ENCODE measurements at regions not wholly inside any gene's neighbourhood (a gene's known extent, or its start where the extent isn't known, plus 50 kb on each side); places are given as distances from the start of the nearest gene placed in this dataset.

DNA sequence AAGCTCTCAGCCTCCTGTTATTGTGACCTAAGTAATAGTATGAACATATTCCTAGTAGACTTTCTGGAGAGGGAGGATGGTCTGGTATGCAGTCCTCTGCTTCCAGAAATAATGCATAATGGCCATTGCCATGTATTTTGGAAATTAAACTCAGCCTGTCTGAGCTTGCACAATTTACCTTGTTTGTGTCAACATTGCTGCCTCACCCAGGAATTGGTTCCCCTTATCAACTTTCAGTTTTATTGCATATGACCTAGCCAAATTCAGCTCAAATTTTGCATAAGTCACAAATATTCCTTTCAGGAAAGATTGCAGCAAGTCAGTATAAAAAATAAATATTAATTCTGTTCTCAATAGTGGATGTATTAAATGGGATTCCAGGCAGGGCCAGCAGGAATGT is 101.9 kb upstream of the SLC5A9 start:
- TF ChIP-seq YY1 (IDR thresholded peaks at IDR 0.05; ENCODE audit: borderline replicate concordance in 1 of 3, control insufficient read depth in 1 of 3, extremely low read depth in 1 of 3, insufficient read depth in 3 of 3, insufficient read length in 1 of 3, insufficient replicate concordance in 2 of 3, low read depth in 1 of 3, low read length in 2 of 3) (no peak), EP300 (IDR thresholded peaks at IDR 0.05; ENCODE audit: low read length) (no peak), SREBF1 (IDR thresholded peaks at IDR 0.05; ENCODE audit: borderline replicate concordance, low read depth, low read length) (no peak), FOXA3 (CRISPR knock-in tag; conservative IDR thresholded peaks at IDR 0.05 in 1 of 2, IDR thresholded peaks at IDR 0.05 in 1 of 2) (no peak)
- TF ChIP-seq, protein P1, sequence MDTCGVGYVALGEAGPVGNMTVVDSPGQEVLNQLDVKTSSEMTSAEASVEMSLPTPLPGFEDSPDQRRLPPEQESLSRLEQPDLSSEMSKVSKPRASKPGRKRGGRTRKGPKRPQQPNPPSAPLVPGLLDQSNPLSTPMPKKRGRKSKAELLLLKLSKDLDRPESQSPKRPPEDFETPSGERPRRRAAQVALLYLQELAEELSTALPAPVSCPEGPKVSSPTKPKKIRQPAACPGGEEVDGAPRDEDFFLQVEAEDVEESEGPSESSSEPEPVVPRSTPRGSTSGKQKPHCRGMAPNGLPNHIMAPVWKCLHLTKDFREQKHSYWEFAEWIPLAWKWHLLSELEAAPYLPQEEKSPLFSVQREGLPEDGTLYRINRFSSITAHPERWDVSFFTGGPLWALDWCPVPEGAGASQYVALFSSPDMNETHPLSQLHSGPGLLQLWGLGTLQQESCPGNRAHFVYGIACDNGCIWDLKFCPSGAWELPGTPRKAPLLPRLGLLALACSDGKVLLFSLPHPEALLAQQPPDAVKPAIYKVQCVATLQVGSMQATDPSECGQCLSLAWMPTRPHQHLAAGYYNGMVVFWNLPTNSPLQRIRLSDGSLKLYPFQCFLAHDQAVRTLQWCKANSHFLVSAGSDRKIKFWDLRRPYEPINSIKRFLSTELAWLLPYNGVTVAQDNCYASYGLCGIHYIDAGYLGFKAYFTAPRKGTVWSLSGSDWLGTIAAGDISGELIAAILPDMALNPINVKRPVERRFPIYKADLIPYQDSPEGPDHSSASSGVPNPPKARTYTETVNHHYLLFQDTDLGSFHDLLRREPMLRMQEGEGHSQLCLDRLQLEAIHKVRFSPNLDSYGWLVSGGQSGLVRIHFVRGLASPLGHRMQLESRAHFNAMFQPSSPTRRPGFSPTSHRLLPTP (IDR thresholded peaks at IDR 0.05; ENCODE audit: borderline replicate concordance, extremely low read depth, insufficient read length) = no peak
- TF ChIP-seq, protein P2, sequence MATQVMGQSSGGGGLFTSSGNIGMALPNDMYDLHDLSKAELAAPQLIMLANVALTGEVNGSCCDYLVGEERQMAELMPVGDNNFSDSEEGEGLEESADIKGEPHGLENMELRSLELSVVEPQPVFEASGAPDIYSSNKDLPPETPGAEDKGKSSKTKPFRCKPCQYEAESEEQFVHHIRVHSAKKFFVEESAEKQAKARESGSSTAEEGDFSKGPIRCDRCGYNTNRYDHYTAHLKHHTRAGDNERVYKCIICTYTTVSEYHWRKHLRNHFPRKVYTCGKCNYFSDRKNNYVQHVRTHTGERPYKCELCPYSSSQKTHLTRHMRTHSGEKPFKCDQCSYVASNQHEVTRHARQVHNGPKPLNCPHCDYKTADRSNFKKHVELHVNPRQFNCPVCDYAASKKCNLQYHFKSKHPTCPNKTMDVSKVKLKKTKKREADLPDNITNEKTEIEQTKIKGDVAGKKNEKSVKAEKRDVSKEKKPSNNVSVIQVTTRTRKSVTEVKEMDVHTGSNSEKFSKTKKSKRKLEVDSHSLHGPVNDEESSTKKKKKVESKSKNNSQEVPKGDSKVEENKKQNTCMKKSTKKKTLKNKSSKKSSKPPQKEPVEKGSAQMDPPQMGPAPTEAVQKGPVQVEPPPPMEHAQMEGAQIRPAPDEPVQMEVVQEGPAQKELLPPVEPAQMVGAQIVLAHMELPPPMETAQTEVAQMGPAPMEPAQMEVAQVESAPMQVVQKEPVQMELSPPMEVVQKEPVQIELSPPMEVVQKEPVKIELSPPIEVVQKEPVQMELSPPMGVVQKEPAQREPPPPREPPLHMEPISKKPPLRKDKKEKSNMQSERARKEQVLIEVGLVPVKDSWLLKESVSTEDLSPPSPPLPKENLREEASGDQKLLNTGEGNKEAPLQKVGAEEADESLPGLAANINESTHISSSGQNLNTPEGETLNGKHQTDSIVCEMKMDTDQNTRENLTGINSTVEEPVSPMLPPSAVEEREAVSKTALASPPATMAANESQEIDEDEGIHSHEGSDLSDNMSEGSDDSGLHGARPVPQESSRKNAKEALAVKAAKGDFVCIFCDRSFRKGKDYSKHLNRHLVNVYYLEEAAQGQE (IDR thresholded peaks at IDR 0.05; ENCODE audit: borderline replicate concordance) = no peak
- TF ChIP-seq, protein P2 (CRISPR knock-in tag; IDR thresholded peaks at IDR 0.05; ENCODE audit: low read depth) = no peak

All from K562 (cell line).